ENCODE measurements at regions not wholly inside any gene's neighbourhood (a gene's known extent, or its start where the extent isn't known, plus 50 kb on each side); places are given as distances from the start of the nearest gene placed in this dataset.

GRCh38 chr13:61358599-61358998 is 57.0 kb downstream of the PCDH20 start:
- H3K27ac Mint-ChIP-seq, result no peak overlapping the region
- H3K4me1 Mint-ChIP-seq, result no peaks in the 10 kb centered on the region
- POLR2A ChIA-PET (ENCODE audit: partially characterized antibody), result no interaction called here
- no peaks in the 10 kb centered on the region for H3K27me3 Mint-ChIP-seq
- H3K4me3 Mint-ChIP-seq, result no peak overlapping the region
- Histone ChIP-seq H3K9me3 (ENCODE audit: control insufficient read depth in 1 of 2, low read length in 2 of 2) (no peaks in the 10 kb centered on the region), H3K27me3 (ENCODE audit: insufficient read depth, low read length) (no peaks in the 10 kb centered on the region), H3K27ac (ENCODE audit: low read depth, low read length) (no peak overlapping the region), H3K36me3 (ENCODE audit: insufficient read depth, low read length) (no peaks in the 10 kb centered on the region), H3K4me1 (ENCODE audit: insufficient read depth, low read length) (no peaks in the 10 kb centered on the region), H3K4me3 (ENCODE audit: low read length in 2 of 2) (no peak overlapping the region)
- intact Hi-C loops (cut with micrococcal nuclease), result no loop called here
- no peak for DNase-seq
- CTCF ChIA-PET (ENCODE audit: partially characterized antibody), result interaction anchor here (0.5 kb wide), 1 partner anchor 14 kb away, joined by 3 read pairs; no protein-coding TSS in a partner anchor
- peaks cover 0 to 21% (median 11%) of the 10 kb centered on the region in 8 donors for H3K9me3 Mint-ChIP-seq
- H3K36me3 Mint-ChIP-seq, result no peaks in the 10 kb centered on the region

DNA sequence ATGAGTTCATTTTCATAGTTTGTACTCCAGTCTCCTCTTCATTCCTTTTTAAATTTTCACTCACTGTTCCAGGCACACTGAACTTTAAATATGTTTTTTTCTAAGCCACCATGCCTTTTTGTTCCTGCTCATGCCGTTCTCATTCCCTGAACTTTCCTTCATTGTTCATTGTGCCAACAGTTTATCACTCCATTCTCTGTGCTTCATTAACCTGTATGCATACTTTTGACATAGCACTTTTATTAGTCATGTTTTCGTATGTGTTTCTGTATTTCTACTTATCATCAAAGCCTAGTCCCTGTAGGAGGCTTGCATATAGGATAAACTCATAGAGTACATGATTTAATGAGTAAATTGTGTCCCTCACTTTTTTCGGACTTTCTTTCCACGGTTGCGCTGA is 65.3 kb downstream of the PCDH20 start:
- Histone ChIP-seq H3K36me3 (ENCODE audit: insufficient read depth, low read length) (no peaks in the 10 kb centered on the region), H3K27ac (ENCODE audit: low read depth, low read length) (no peak overlapping the region), H3K4me1 (ENCODE audit: insufficient read depth, low read length) (no peaks in the 10 kb centered on the region), H3K9me3 (ENCODE audit: control insufficient read depth in 1 of 2, low read length in 2 of 2) (no peaks in the 10 kb centered on the region), H3K27me3 (ENCODE audit: insufficient read depth, low read length) (no peaks in the 10 kb centered on the region), H3K4me3 (ENCODE audit: low read length in 2 of 2) (no peak overlapping the region)
- Mint-ChIP-seq H3K27me3 (no peaks in the 10 kb centered on the region), H3K9me3 (peaks cover 0 to 15% (median 3%) of the 10 kb centered on the region in 8 donors), H3K4me1 (no peaks in the 10 kb centered on the region), H3K27ac (no peak overlapping the region), H3K4me3 (no peak overlapping the region), H3K36me3 (no peaks in the 10 kb centered on the region)
- POLR2A ChIA-PET (ENCODE audit: partially characterized antibody), result no interaction called here
- intact Hi-C loops (cut with micrococcal nuclease), result no loop called here
- no peak for DNase-seq
- CTCF ChIA-PET (ENCODE audit: partially characterized antibody), result no interaction called here

GRCh38 chr13:61339054-61339621 is 76.5 kb downstream of the PCDH20 start:
- Histone ChIP-seq H3K27ac (ENCODE audit: low read depth, low read length) (no peak overlapping the region), H3K4me3 (ENCODE audit: low read length in 2 of 2) (no peak overlapping the region), H3K27me3 (ENCODE audit: insufficient read depth, low read length) (no peaks in the 10 kb centered on the region), H3K9me3 (ENCODE audit: control insufficient read depth in 1 of 2, low read length in 2 of 2) (no peaks in the 10 kb centered on the region), H3K4me1 (ENCODE audit: insufficient read depth, low read length) (no peaks in the 10 kb centered on the region), H3K36me3 (ENCODE audit: insufficient read depth, low read length) (no peaks in the 10 kb centered on the region)
- ChIA-PET CTCF (ENCODE audit: partially characterized antibody) (no interaction called here), POLR2A (ENCODE audit: partially characterized antibody) (no interaction called here)
- intact Hi-C loops (cut with micrococcal nuclease), result no loop called here
- H3K27ac Mint-ChIP-seq, result no peak overlapping the region
- H3K27me3 Mint-ChIP-seq, result no peaks in the 10 kb centered on the region
- peak in 1 of 5 donors; percentile 32 for DNase-seq
- H3K4me3 Mint-ChIP-seq, result no peak overlapping the region
- H3K9me3 Mint-ChIP-seq, result peaks cover 0 to 9% (median 2%) of the 10 kb centered on the region in 8 donors
- no peaks in the 10 kb centered on the region for H3K4me1 Mint-ChIP-seq
- H3K36me3 Mint-ChIP-seq, result no peaks in the 10 kb centered on the region

DNA sequence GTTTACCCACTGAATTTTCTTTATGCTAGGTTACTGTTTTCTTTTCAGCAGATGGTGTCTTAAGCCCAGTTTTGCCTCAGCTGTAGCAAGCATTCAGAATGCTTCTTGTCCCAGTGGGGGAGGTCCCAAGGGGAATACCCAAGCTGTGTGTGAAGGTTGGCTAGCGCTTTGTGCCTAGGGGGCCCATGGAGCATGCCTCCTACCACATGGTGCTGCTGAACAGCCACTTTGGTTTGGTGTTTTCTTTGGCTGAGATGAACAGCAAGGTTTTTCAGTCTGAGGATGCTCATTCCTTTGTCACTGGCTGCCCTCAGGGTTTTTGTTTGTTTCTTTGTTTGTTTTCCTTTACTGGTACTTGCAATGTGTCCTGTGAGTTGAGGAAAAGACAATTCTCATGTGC is 99.0 kb downstream of the PCDH20 start:
- no peaks in the 10 kb centered on the region for H3K4me1 ChIP-seq (ENCODE audit: insufficient read depth, low read length)
- no peaks in the 10 kb centered on the region for H3K27me3 ChIP-seq (ENCODE audit: insufficient read depth, low read length)
- H3K4me3 ChIP-seq (ENCODE audit: low read length in 2 of 2), result no peak overlapping the region
- H3K27ac ChIP-seq (ENCODE audit: low read depth, low read length), result no peak overlapping the region
- Mint-ChIP-seq H3K27ac (no peak overlapping the region), H3K4me1 (no peaks in the 10 kb centered on the region), H3K4me3 (no peak overlapping the region), H3K36me3 (no peaks in the 10 kb centered on the region), H3K9me3 (peaks cover 2 to 22% (median 5%) of the 10 kb centered on the region in 8 donors), H3K27me3 (no peaks in the 10 kb centered on the region)
- peaks cover 0 to 6% of the 10 kb centered on the region in 2 donors for H3K9me3 ChIP-seq (ENCODE audit: control insufficient read depth in 1 of 2, low read length in 2 of 2)
- intact Hi-C loops (cut with micrococcal nuclease), result no loop called here
- POLR2A ChIA-PET (ENCODE audit: partially characterized antibody), result no interaction called here
- CTCF ChIA-PET (ENCODE audit: partially characterized antibody), result no interaction called here
- no peak for DNase-seq
- no peaks in the 10 kb centered on the region for H3K36me3 ChIP-seq (ENCODE audit: insufficient read depth, low read length)

GRCh38 chr13:61294467-61295191 is 121.0 kb downstream of the PCDH20 start:
- H3K9me3 Mint-ChIP-seq, result peaks cover 4 to 16% (median 8%) of the 10 kb centered on the region in 8 donors
- POLR2A ChIA-PET (ENCODE audit: partially characterized antibody), result no interaction called here

DNA sequence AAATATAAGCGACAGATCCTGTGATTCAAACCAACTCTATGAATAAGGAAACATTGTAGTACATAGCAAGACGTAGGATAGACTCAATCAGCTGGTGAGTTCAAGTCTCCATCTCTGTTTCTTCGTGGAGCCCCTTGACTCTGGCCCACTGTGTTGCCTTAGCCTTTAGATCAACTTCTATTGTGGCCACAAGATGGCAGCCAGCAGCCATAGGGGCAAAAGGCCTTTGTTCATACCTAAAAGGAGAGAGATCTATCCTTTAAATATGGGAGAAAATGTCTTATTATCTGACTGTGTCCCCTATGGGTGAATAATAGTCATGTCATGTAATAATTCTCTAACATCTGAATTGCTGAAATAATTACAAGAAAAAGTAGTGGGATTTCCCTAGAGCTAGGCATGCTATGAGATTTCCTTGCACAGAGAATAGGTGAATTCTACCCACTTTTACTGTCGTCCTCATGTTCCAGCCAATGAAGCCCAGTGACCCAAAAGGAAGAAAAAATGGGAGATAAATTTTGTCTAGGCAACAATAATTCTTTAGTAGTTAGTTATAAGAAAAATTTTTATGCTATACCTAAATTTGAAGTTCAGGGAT is 129.4 kb downstream of the PCDH20 start:
- H3K27ac ChIP-seq (ENCODE audit: low read depth, low read length), result no peak overlapping the region
- no peaks in the 10 kb centered on the region for H3K27me3 ChIP-seq (ENCODE audit: insufficient read depth, low read length)
- H3K4me3 ChIP-seq (ENCODE audit: low read length in 2 of 2), result no peak overlapping the region
- H3K4me1 ChIP-seq (ENCODE audit: insufficient read depth, low read length), result no peaks in the 10 kb centered on the region
- H3K4me3 Mint-ChIP-seq, result no peak overlapping the region
- H3K4me1 Mint-ChIP-seq, result no peaks in the 10 kb centered on the region
- no peak overlapping the region for H3K27ac Mint-ChIP-seq
- ChIA-PET POLR2A (ENCODE audit: partially characterized antibody) (no interaction called here), CTCF (ENCODE audit: partially characterized antibody) (no interaction called here)
- intact Hi-C loops (cut with micrococcal nuclease), result no loop called here
- DNase-seq, result no peak
- H3K27me3 Mint-ChIP-seq, result no peaks in the 10 kb centered on the region
- no peaks in the 10 kb centered on the region for H3K36me3 Mint-ChIP-seq
- H3K9me3 ChIP-seq (ENCODE audit: control insufficient read depth in 1 of 2, low read length in 2 of 2), result no peaks in the 10 kb centered on the region
- H3K9me3 Mint-ChIP-seq, result peaks cover 0 to 8% (median 3%) of the 10 kb centered on the region in 8 donors
- H3K36me3 ChIP-seq (ENCODE audit: insufficient read depth, low read length), result no peaks in the 10 kb centered on the region

More at GRCh38 chr13:61294467-61295191, 121.0 kb downstream of the PCDH20 start:
- H3K4me1 Mint-ChIP-seq, result no peaks in the 10 kb centered on the region
- CTCF ChIA-PET (ENCODE audit: partially characterized antibody), result interaction anchor here (1.1 kb wide), 1 partner anchor 10 kb away, joined by 4 read pairs; no protein-coding TSS in a partner anchor
- no peaks in the 10 kb centered on the region for H3K4me1 ChIP-seq (ENCODE audit: insufficient read depth, low read length)
- no peaks in the 10 kb centered on the region for H3K27me3 ChIP-seq (ENCODE audit: insufficient read depth, low read length)
- no peaks in the 10 kb centered on the region for H3K36me3 ChIP-seq (ENCODE audit: insufficient read depth, low read length)
- no peak overlapping the region for H3K4me3 ChIP-seq (ENCODE audit: low read length in 2 of 2)
- no peaks in the 10 kb centered on the region for H3K27me3 Mint-ChIP-seq
- no peaks in the 10 kb centered on the region for H3K36me3 Mint-ChIP-seq
- no peak overlapping the region for H3K27ac Mint-ChIP-seq
- intact Hi-C loops (cut with micrococcal nuclease), result no loop called here
- no peak overlapping the region for H3K4me3 Mint-ChIP-seq
- H3K27ac ChIP-seq (ENCODE audit: low read depth, low read length), result no peak overlapping the region
- no peaks in the 10 kb centered on the region for H3K9me3 ChIP-seq (ENCODE audit: control insufficient read depth in 1 of 2, low read length in 2 of 2)
- no peak for DNase-seq

DNA sequence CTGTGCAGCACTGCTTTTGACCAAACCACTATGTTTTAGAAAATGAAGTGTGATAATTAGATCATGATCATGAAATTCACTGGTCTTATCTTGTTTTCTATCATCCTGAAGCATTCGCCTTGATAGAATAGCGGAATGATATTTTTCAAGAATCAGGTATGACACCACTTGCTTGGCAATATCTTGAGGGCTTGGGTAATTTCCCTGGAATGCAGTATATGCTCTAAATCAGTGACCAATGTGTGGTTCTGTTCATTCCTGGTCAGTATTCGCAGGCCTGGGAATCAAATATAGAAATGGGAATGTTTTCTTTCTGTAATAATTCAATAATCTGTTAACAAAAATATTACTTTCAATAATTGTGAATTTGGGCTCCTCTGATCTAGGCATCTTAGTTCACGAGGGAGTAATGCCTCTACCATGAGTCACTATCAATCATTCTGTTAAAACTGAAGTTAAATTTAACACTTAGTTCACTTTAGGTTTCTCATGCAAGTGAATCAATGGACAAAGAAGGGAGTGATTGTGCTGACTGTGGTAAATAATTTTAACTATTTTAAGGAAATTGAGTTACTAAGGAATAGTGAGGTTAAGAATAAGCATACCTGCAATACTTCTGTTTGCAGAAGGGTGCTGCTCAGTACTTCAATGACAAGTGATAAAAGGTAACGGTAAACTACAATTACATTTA is 137.9 kb downstream of the PCDH20 start:
- H3K4me1 ChIP-seq (ENCODE audit: insufficient read depth, low read length), result no peaks in the 10 kb centered on the region
- ChIA-PET CTCF (ENCODE audit: partially characterized antibody) (no interaction called here), POLR2A (ENCODE audit: partially characterized antibody) (no interaction called here)
- Mint-ChIP-seq H3K36me3 (no peaks in the 10 kb centered on the region), H3K9me3 (peaks cover 0 to 9% (median 6%) of the 10 kb centered on the region in 8 donors), H3K4me1 (no peaks in the 10 kb centered on the region), H3K27ac (no peak overlapping the region), H3K27me3 (no peaks in the 10 kb centered on the region), H3K4me3 (no peak overlapping the region)
- no peak for DNase-seq
- intact Hi-C loops (cut with micrococcal nuclease), result no loop called here
- no peaks in the 10 kb centered on the region for H3K27me3 ChIP-seq (ENCODE audit: insufficient read depth, low read length)
- no peaks in the 10 kb centered on the region for H3K9me3 ChIP-seq (ENCODE audit: control insufficient read depth in 1 of 2, low read length in 2 of 2)
- H3K27ac ChIP-seq (ENCODE audit: low read depth, low read length), result no peak overlapping the region
- H3K36me3 ChIP-seq (ENCODE audit: insufficient read depth, low read length), result no peaks in the 10 kb centered on the region
- H3K4me3 ChIP-seq (ENCODE audit: low read length in 2 of 2), result no peak overlapping the region

Data from CD4-positive, alpha-beta memory T cell (primary cell).